HG03159 (cell line): ENCODE measurements at regions not wholly inside any gene's neighbourhood (a gene's known extent, or its start where the extent isn't known, plus 50 kb on each side); places are given as distances from the start of the nearest gene placed in this dataset.
"Not testable (repeated sequence)": the region's sequence is repeated elsewhere in the genome, so short reads cannot be mapped to it uniquely, and the experiment has no call there.

Experiments
- ATAC-seq: cut with Tn5 transposase; IDR thresholded peaks from one replicate; pipeline ENCODE4 v1.9.1; 2021; ENCODE audit warnings: mild to moderate bottlenecking, moderate library complexity; ENCODE audit not compliant: unreplicated experiment

DNA sequence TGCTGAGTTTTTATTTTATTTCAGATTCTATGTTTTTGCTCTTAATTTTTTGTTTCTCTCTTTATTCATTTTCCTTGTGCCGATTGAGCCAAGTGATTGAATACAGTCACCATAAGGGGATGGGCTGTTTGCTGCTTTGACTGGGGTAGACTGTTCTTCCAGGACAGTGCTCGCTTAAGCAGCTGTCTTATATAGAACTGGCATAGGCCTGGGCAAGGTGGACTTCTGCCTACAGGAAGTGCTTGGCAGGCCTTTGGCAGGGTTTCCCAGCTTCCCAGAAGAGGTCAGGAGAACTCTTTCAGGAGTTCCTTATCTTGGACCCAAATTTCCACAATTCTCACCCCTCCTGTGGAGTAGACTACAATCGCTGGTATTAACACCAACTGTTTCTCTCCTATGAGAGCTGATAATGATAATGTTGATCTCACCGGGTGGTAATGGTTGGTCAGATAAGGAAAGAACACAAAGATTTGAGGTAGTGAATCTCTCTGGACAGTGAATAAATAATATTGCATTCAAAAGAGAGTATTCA is 207.5 kb upstream of the ST6GAL2 start:
- ATAC-seq, result no peak

- ATAC-seq, result no peak
Observed at GRCh38 chr2:107094450-107094986, 208.6 kb upstream of the ST6GAL2 start.

DNA sequence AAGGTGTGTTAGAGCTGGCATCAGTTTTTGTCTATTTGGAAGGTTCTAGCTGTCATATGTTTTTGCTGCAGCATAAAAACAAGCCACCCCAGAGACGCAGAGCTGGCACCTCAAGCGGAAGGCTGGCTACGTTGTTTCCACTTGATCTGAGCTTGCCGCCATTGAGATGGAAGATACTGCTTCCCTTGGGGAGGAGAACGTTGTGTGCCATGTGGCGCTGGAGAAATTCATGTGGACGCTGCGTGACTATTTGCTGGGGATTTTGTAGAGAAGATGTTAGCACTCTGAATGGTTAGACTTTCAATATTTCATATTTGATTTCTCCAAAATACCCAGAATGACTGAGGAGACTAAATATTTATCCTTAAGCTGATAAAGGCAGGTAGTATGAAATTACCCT is 216.2 kb upstream of the ST6GAL2 start:
- ATAC-seq, result no peak

GRCh38 chr2:107107351-107107750 is 221.4 kb upstream of the ST6GAL2 start:
- no peak for ATAC-seq

GRCh38 chr2:107108556-107108955 is 222.6 kb upstream of the ST6GAL2 start:
- no peak for ATAC-seq

GRCh38 chr2:107111623-107112022 is 225.7 kb upstream of the ST6GAL2 start:
- ATAC-seq, result peak; percentile 57

GRCh38 chr2:107112561-107112960 is 226.6 kb upstream of the ST6GAL2 start:
- no peak for ATAC-seq

- no peak for ATAC-seq
Observed at GRCh38 chr2:107128381-107128780, 242.4 kb upstream of the ST6GAL2 start.

DNA sequence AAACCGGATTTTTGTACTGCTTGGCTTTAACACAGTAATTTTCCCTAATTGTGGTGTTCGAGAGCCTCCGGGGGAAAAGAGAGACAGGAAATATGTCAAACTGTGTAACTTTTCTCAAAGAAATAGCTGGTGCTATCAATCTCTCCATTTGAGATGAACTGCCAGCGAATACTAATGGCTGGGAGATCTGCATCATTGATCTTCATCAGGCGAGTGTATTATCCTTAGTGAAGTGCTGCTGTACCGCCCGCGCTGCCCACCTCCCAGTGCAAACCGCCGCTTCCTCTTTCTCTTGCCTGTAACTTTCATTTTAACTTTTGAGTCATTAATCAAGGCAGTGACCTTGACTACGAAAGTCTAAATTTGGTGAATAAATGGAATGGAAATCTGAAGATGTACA is 246.1 kb upstream of the ST6GAL2 start:
- peak; percentile 96 for ATAC-seq

DNA sequence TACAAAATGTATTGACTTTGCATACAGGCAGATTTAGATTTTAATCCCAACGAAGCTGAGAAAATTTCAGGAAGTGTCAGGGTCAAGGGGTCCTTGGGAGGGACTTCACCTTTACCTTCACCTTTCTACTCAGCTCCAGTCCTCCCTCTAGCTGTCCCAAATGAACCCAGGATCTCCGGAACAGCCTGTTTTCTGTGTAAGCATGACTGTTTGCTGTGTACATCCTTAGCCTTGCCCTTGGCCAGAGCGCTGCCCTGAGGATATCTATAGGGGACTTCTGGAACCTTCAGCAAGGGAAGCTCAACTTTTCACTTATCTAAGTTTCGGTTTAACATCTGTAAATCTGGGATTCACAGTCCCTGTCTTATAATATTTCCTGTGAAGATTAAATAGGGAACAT is 246.8 kb upstream of the ST6GAL2 start:
- ATAC-seq, result no peak

DNA sequence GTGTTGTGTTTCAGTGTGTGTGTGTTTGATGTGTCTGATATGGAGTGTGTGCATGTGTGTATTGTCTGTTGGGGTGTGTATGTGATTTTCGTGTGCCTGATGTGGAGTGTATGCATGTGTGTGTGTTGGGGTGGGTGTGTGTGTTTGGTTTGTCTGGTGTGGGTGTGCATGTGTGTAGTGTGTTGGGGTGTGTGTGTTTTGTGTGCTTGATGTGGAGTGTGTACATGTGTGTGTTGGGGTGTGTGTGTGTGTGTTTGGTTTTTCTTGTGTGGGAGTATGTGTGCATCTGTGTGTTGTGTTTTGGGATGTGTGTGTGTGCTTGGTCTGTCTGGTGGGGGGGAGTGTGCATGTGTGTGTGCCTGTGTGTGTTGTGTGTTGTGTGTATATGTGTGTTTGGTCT is 247.4 kb upstream of the ST6GAL2 start:
- ATAC-seq, result no peak

DNA sequence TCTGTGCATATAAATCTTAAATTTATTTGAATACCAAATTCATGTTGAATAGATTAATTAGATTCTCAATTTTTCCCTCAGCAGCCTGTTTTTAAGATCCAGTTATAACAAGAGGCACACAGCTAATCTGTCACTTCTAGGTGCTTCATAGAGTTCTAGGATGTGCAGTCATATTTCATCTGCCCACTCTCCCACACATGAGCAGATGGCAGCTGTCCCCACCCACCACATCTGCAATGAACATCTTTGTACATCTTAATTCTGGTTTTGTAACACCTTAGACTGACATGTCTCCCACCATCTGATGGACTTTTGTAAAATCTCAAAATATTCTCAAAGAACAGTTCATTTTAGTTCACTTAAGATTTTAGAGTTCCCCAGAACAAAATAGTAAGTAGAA is 250.8 kb upstream of the ST6GAL2 start:
- ATAC-seq, result no peak

- no peak for ATAC-seq
Observed at GRCh38 chr2:107137706-107138105, 251.7 kb upstream of the ST6GAL2 start.

GRCh38 chr2:107146181-107146580 is 260.2 kb upstream of the ST6GAL2 start:
- no peak for ATAC-seq

DNA sequence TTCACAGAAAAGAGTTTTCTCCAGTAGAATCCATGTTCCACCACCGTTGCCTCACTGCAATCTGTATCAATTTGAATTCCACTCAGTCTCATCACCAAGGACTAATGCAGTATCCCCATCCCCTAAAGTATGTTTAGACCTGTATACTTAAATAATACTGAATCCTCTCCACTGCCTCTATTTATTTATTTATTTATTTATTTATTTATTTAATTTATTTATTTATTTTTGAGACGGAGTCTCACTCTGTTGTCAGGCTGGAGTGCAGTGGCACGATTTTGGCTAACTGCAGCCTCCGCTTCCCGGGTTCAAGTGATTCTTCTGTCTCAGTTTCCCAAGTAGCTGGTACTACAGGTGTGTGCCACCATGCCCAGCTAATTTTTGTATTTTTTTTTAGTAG is 260.7 kb upstream of the ST6GAL2 start:
- ATAC-seq, result not testable (repeated sequence)

DNA sequence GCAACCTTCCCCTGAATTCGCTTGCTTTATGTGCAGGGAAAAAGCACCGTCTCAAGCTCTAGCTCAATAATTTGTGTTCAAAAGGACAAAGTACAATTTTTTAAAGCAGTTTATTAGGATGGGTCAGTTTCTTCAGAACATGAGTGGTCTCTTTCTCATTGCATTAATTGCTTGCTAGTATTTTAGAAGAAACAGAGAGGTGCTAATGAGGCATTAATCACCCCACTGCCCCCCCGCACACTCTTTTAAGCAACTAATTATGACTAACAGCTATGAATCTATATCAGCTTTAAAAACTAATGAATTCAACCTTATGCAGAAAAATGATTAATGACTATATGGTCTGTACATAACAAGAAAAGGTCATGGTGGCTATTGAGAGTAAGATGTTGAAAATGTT is 262.1 kb upstream of the ST6GAL2 start:
- no peak for ATAC-seq

- ATAC-seq, result no peak
Observed at GRCh38 chr2:107148496-107148895, 262.5 kb upstream of the ST6GAL2 start.

- ATAC-seq, result no peak
Observed at GRCh38 chr2:107160640-107161239, 274.8 kb upstream of the ST6GAL2 start.

- ATAC-seq, result no peak
Observed at GRCh38 chr2:107168141-107168540, 282.2 kb upstream of the ST6GAL2 start.

DNA sequence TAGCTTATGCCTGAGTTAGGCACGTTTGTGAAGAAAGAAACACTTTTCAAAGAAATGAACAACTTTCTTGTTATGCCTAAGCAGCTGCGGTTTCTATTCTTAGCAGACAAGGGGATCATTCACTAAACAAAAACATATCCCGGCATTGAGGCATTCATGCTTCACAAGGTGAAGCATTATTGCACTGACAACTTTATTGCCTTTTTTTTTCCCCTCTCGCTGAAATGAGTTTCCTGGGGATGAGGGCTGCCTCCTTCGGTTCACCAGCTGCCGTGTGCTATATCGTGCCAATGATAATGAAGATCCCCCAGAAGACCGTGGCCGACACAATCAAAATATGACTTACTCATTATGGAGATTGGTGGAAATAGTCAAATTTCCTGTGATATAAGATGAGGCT is 288.2 kb upstream of the ST6GAL2 start:
- no peak for ATAC-seq

DNA sequence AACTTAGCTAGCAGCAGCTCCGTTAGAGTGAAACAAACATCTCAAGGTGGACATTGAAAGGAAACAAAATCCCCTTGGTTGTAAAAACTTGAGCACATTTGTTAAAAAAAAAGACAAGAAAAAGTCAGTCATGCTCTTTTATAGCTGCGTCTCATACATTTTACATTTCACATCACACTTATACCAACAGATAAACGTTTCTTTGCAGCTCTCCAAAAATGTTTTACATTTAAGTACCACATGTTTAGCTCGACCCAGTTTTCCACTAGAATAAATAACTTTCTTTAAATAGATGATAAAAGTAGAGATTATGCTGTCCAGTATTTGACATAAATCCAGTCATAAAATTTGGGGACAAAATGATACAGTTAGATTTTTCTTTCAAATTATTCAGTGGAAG is 297.0 kb upstream of the ST6GAL2 start:
- ATAC-seq, result no peak

DNA sequence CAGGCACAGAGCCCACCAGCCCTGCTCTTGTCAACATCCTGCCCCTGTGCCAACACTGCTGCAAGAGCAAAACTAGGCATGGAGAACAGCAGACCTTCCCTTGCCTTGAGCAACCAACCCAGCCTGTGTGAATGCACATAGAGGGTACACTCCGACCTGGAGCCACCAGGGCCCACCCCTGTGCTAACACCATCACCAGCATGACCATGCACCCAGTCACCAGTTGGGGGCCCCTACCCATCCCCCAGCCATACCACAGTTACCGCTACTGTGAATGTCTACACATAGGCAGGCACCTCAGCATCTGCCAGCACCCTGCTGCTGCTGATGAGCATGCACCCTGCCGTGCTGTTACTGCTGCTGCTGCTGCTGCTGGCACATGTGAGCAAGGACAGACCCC is 301.9 kb upstream of the ST6GAL2 start:
- ATAC-seq, result no peak

DNA sequence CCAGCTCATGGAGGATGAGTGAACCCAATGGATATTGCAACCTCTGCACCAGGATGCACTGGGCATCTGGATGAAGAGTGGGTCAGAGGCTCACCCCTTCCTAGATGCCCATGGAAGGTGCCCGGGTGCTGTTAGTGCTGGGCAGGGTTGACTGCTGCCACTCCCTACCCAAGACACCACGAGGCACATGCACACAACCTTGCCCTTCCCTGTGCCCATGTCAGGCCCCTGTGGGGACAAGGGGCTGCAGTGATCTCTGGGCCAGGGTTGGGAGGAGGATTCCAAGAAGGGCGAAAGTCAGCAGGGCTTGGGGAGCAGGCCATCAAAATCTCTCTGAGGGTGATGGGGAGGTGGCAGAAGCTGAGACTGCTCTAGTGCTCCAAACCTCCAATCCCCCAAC is 309.7 kb upstream of the ST6GAL2 start:
- no peak for ATAC-seq
